HG03469 (cell line): ENCODE measurements at regions not wholly inside any gene's neighbourhood (a gene's known extent, or its start where the extent isn't known, plus 50 kb on each side); places are given as distances from the start of the nearest gene placed in this dataset.

Experiments used
- ATAC-seq: cut with Tn5 transposase; IDR thresholded peaks from one replicate; pipeline ENCODE4 v1.9.1; 2021; ENCODE audit warnings: mild to moderate bottlenecking, moderate library complexity, moderate number of reproducible peaks; ENCODE audit not compliant: unreplicated experiment

DNA sequence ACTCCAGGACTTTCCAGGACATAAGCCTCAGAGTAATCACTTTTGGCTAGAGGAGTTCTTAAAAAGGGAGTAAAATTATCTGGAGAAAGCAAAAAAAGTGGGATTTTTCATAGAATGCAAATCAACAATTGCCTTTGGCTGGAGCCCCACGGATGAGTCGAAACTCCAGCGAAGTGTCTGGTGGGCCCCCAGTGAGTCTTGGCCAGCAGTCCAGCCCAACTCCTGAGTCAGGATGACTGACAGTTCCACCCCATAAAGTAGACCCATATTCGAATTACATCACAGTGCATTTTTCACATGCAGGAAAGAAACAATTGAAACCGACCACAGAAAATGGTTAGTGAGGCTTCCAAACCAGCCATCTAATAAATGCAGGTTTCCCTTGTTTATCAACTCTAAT is 265.7 kb downstream of the BCL11B start:
- no peak for ATAC-seq

- no peak for ATAC-seq
These were observed 264.2 kb downstream of the BCL11B start for GRCh38 chr14:99007795-99008194.

DNA sequence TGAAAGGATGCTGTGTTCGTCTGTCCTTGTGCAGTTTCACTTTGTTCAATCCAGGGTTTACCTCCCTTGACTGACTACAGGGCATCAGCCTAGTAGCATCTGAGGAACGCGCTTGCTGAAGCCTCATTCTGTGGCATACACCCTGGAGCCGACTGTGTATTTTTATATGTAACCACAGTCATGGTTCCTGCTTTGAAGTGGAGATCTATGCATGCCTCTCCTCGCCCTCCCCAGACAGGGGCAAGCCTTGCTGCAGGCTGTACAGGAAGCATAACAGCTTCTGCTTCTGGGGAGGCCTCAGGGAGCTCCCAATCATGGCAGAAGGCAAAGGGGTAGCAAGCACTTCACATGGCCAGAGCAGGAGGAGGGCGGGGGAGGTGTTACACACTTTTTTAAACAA is 262.1 kb downstream of the BCL11B start:
- ATAC-seq, result no peak

- ATAC-seq, result no peak
These were observed 260.6 kb downstream of the BCL11B start for GRCh38 chr14:99011385-99011784.

- ATAC-seq, result no peak
These were observed 259.3 kb downstream of the BCL11B start for GRCh38 chr14:99012703-99013102.

GRCh38 chr14:99015833-99016232 is 256.2 kb downstream of the BCL11B start:
- ATAC-seq, result no peak

GRCh38 chr14:99023371-99023770 is 248.6 kb downstream of the BCL11B start:
- no peak for ATAC-seq

DNA sequence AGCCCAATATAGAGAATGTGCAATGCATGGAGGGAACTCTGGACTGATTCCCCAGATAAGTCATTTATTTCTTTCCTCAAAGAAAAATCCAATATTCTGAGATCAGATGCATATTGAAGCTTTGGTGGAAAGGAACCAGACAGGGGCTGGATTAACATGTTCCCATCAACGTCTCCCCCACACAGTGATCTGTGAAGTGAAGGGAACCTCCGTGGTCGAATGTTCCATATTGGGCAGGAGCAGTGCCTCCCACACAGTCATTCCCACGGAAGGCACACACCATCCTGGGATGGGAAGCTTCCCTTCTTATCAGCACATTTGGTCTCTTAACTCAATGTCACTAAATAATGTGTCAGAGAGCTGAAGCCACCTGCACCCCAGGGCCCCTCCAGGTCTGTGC is 247.1 kb downstream of the BCL11B start:
- no peak for ATAC-seq

GRCh38 chr14:99025418-99025817 is 246.6 kb downstream of the BCL11B start:
- no peak for ATAC-seq

DNA sequence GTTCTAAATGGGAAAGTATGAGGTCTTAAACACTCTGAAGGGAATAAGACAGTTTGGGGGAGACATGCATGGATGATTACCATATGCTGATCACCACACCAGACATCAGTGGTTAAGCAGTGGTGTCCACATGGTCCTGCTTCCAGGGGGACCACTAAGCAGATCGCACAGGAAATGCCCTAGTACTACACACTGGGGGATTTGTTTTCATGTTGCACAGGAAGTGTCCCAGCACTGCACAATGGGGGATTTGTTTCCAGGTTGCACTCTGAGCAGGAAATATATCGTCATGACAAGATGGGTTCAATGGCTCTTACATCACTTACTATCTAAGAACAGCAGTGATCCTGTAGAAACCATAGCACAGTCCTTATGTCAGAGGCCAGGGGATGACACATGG is 245.5 kb downstream of the BCL11B start:
- ATAC-seq, result no peak

GRCh38 chr14:99028041-99028440 is 244.0 kb downstream of the BCL11B start:
- no peak for ATAC-seq

DNA sequence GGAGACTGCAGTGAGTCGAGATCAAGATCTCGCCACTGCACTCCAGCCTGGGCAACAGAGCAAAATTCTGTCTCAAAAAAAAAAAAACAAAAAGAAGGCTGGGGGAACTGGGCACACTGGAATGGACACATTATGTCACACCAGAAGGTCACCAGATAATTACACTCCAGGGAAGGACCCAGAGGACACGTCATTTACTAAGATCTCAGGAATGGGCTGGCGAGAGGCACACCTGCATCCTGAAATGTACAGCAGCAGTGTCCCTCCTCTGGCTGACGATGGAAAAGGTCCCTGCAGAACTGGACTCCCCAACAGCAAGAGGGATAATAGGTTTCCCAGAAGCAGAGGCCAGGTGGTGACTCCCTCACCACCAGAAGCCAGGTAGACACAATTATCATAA is 243.5 kb downstream of the BCL11B start:
- ATAC-seq, result no peak

DNA sequence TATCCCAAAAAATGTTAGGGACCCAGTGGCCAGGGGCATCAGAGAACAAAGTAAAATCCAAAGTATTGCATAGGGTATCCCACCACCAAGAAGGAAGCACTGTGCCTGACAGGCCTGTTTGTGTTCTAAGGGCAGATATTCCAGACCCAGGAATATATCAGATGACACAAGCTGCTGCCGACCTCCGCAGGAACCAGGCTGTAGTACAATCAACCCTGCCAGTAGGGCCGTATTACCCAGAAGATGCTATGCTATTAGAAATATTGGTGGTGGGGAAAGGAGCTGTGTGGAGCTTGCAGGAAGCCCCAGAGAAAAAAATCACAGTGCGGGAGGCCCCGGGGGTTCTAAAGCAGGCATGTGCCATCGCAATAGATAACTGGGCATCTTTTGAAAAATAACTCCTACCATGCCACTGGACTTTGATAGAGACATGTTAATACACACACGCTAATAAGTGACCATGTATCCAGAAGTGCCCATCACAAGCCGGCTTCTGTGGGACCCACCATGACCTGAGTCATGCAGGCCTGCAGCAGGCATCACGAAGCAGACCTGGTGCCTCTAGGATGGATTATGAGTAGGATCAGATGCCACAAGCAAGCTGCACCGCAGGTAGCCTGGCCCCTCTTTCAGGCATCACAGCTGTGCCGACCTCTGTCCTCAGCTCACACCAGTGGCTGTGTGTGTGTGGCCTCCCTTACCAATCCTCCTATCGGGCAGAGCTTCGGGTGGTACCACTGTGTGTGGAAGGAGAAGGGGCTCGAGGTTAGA is 242.7 kb downstream of the BCL11B start:
- ATAC-seq, result no peak

- ATAC-seq, result no peak
These were observed 242.1 kb downstream of the BCL11B start for GRCh38 chr14:99029916-99030305.

- no peak for ATAC-seq
These were observed 241.5 kb downstream of the BCL11B start for GRCh38 chr14:99030454-99030853.

DNA sequence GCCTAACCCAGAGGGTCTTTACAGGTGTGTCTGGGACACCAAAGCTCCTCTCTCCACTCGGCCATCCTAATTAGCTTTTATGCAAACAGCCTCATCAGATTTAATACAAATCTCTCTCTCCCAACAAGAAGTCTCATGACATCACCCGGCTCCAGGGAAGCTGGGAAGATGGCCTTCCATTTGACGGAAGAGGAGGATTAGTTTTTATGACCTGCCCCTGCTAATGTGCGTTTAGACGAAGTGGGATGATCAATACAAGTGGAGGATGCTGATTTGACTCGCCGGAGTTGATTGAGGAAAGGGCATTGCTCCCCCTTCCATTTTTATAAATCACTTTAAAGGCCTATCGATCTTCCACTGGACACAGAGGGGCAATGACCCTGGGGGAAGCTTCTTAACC is 239.2 kb downstream of the BCL11B start:
- no peak for ATAC-seq

DNA sequence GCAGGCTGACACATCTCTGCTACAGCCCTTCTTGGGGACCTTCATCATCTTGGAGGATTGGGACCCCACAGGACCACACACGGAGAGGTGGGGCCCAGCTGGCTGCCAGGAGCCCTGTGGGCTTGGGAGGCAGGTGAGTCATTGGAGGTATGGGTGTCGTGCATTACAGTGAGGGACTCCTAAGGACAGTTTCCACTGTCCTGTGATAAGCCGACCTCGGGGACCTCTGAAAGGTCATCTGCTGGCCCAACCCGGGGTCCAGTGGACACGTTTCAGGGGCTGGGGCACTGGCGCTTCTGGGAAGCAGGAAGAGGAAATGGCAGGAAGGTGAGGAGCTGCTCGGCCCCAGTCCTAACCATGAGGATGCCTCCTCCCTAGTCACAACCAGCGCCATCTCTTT is 238.0 kb downstream of the BCL11B start:
- ATAC-seq, result no peak

DNA sequence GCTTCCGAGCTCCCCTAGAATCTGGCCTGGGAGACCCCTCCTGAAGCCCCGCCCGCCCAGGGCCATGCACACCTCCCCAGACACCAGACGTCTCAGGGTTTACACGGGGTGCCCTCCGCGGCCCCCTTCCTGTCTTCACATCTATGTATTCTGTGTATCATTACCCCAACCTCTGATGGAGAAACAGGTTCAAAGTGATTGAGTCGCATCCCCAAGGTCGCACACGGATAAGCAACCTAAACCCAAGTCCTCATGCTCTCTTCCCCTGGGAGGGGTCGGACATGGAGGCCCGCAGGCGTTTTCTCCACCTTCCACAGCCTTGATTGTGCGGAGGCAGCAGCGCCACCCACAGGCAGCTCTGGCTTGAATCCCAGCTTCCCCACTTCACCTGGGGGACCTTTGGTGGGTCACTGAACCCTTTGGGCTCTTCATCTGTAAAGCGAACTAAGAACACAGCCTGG is 237.3 kb downstream of the BCL11B start:
- ATAC-seq, result no peak

- ATAC-seq, result no peak
These were observed 236.7 kb downstream of the BCL11B start for GRCh38 chr14:99035268-99035667.

DNA sequence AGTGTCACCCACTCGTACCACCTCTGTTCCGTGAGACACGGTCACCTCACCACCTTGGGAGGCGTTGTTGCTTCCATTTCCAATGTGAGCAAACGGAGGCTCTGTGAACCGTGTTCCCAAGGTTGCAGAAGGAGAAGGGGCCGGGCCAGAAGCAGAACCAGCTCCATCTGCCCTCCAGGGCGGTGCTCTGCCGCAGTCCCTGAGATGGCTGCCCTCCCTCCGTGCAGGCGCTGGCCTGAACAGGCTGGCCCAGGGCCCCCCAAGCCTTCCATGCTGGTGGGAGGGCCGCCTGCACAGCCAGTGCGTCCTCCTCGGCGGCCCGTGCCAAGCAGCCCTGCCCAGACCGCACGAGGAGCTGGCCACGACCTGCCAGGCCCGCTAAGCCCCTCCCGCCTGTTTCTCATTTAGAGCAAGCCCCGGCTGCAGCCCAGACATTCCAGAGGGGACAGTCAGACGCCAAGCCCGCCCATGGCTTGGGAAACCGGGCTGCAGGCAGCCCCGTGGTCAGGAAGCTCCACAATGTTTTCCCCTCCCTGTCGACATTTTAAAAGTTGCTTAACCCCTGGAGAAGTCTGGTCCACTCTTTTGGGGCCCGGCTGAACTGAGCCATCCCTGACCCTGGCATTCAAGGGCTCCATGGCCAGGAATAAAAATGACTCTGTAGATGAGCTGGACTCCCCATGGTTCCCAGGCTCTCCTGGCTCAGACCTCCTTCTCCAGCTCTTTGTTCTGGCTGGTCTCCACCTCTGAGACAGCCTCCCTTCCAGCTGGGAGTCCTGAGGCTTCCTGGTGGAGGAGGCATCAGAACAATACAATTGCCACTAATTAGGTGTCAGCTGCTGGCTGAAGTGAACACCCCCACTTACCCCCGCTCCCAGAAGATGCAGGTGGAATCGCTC is 236.0 kb downstream of the BCL11B start:
- ATAC-seq, result no peak

GRCh38 chr14:99036611-99037293 is 235.2 kb downstream of the BCL11B start:
- ATAC-seq, result no peak
